Activated B cell treated with CpG ODN at 0.5 μM for 24 hours (primary cell): ENCODE measurements at regions not wholly inside any gene's neighbourhood (a gene's known extent, or its start where the extent isn't known, plus 50 kb on each side); places are given as distances from the start of the nearest gene placed in this dataset.

Experiments
- ATAC-seq: fragments of 200-7000 bp; cut with Tn5 transposase; one replicate; pipeline ENCODE4 v1.10.0; 2021; ENCODE audit warnings: low read depth, mild to moderate bottlenecking, moderate library complexity
- CTCF ChIA-PET: fragments of 350-600 bp; sonication (Branson Sonifier 250); formaldehyde crosslinking; loops from one replicate; lab custom pipeline; 2021; ENCODE audit warnings: antibody characterized with exemption; lab: Charles Lee
- POLR2A ChIA-PET: fragments of 350-600 bp; sonication (Branson Sonifier 250); formaldehyde crosslinking; loops from one replicate; lab custom pipeline; 2021; ENCODE audit warnings: antibody characterized with exemption; lab: Charles Lee
- DNase-seq: peaks from one replicate; pipeline ENCODE4 v3.0.0; 2022
- H3K27ac Mint-ChIP-seq: one replicate; pipeline ENCODE4 v1.8.0; 2020; ENCODE audit warnings: mixed read lengths
- H3K27me3 Mint-ChIP-seq: one replicate; pipeline ENCODE4 v1.8.0; 2021; ENCODE audit warnings: mixed read lengths
- H3K36me3 Mint-ChIP-seq: one replicate; pipeline ENCODE4 v1.8.0; 2021; ENCODE audit warnings: low read depth, mixed read lengths
- H3K4me1 Mint-ChIP-seq: one replicate; pipeline ENCODE4 v1.8.0; 2021; ENCODE audit warnings: mixed read lengths
- H3K4me3 Mint-ChIP-seq: one replicate; pipeline ENCODE4 v1.8.0; 2020; ENCODE audit warnings: mild to moderate bottlenecking, mixed read lengths
- H3K9me3 Mint-ChIP-seq: one replicate; pipeline ENCODE4 v1.8.0; 2020; ENCODE audit warnings: mixed read lengths
- intact Hi-C: fragments of 100-400 bp; cut with micrococcal nuclease; formaldehyde crosslinking; loops from one replicate; pipeline ENCODE4 v1.15.1; 2024
- TF ChIP-seq, protein P1 (sequence below): fragments of 200-600 bp; IDR thresholded peaks from one replicate; pipeline ENCODE4 v1.8.0; 2022; ENCODE audit warnings: antibody characterized with exemption, mild to moderate bottlenecking

DNA sequence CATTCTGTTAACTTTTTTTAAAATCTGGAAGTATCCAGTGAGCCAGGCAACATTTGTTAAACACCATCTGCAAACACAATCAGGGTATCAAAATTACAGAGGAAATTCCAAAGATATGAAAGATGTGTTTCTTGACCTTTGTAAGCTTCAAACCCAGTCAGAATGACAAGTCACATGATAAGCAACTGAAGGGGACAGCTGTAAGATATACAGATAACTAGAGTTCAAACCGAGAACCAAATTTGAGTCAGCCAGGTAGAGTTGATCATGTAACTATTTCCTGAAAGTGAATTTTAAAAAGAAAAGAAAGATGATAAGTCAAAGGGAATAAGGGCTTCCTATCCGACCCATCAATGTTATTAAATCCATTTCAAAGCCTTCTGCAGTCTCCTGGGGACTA, 196.2 kb downstream of the DEPDC1B start:
- intact Hi-C loops: loop anchor here (2.0 kb wide), 1 partner anchor 17 kb away; no protein-coding TSS in a partner anchor
- ATAC-seq: no peak
- H3K27me3 Mint-ChIP-seq: no peaks in the 10 kb centered on the region
- H3K9me3 Mint-ChIP-seq: no peaks in the 10 kb centered on the region
- CTCF ChIA-PET: no interaction called here
- H3K4me1 Mint-ChIP-seq: peaks cover 23% of the 10 kb centered on the region
- POLR2A ChIA-PET: interaction anchor here (0.7 kb wide), 1 partner anchor 33 kb away, joined by 3 read pairs; no protein-coding TSS in a partner anchor
- H3K27ac Mint-ChIP-seq: no peak overlapping the region
- no peaks in the 10 kb centered on the region for H3K36me3 Mint-ChIP-seq
- no peak overlapping the region for H3K4me3 Mint-ChIP-seq
- DNase-seq: no peak
- TF ChIP-seq, protein P1, sequence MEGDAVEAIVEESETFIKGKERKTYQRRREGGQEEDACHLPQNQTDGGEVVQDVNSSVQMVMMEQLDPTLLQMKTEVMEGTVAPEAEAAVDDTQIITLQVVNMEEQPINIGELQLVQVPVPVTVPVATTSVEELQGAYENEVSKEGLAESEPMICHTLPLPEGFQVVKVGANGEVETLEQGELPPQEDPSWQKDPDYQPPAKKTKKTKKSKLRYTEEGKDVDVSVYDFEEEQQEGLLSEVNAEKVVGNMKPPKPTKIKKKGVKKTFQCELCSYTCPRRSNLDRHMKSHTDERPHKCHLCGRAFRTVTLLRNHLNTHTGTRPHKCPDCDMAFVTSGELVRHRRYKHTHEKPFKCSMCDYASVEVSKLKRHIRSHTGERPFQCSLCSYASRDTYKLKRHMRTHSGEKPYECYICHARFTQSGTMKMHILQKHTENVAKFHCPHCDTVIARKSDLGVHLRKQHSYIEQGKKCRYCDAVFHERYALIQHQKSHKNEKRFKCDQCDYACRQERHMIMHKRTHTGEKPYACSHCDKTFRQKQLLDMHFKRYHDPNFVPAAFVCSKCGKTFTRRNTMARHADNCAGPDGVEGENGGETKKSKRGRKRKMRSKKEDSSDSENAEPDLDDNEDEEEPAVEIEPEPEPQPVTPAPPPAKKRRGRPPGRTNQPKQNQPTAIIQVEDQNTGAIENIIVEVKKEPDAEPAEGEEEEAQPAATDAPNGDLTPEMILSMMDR: no peak

DNA sequence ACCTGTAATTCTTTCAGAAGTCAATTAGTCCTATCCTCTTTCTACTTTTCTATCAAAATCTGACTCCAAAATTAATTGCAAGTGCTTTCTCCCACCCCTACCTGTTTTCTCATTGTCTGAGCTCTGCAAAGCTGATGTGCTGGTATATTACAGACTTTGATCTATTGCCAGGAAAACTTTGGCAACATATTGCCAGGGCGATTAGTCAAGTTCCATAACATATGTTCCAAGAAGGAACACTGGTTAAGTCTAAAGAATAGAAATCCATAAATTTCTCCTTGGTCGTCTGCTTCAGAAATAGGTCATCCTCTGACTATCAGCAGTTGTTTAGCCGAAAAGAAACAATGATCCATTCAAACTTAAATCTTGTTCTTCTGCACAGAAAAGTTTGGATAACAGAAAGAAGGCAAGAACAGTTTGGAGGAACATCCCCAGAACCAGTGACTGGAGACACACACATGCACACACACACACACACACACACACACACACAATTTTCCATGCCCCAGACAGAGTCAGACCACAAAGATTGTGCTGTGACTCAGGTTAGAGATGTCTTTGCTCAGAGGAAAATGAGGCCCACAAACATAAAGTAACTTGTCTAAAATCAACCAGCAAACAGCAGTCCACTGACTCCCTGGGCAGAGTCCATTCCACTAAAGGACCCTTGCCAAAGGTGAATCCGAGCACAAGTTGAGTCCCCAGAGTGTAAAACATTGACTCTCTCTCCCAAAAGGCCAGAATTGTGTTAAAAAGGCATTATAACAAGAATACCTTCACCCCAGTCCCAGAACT, 202.1 kb downstream of the DEPDC1B start:
- Mint-ChIP-seq H3K36me3 (no peaks in the 10 kb centered on the region), H3K9me3 (no peaks in the 10 kb centered on the region), H3K4me3 (no peak overlapping the region), H3K27me3 (no peaks in the 10 kb centered on the region), H3K4me1 (peaks cover 32% of the 10 kb centered on the region), H3K27ac (no peak overlapping the region)
- DNase-seq: no peak
- TF ChIP-seq, protein P1: no peak
- intact Hi-C loops: no loop called here
- ATAC-seq: no peak
- ChIA-PET POLR2A (no interaction called here), CTCF (no interaction called here)

DNA sequence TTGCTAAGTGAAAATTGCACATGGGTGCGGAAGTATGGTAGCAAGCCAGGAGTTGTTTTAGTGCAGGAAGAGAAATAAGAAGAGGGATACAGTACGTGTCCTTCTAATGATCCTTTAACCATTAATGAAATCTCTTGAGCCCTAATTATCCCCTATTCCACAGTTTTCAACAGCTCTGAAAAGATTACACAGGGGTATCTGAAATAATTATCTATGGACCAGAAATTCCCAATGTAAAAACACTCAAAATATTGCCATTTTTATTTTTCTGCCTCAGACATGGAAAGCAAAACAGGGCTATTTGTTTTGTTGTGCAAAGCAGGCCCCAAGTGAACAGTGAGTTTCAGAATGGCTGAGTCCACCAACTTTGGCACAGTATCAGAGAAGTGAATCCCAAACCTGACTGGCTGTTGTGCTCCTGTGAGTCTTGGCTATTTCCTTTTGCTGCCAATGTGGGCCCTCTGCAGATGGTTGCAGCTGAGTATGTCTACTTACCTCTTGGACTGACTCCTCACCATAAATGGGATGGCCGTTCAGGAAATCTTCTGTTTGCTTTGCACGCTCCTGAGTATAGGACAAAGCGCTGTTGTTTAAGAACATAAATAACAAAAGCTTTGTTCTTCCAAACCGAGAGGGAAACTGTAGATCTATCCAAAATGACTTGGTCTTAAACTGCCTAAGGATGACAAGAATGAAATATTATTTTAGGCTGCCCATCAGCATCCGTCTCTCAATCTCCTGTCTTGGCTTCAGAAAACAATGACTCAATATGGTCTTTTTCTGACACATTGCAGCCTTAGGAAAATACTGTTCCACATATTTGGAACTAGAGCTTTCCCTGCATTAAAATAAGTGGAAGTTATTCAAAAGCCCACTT, 204.1 kb downstream of the DEPDC1B start:
- no peak for ATAC-seq
- no peak overlapping the region for H3K4me3 Mint-ChIP-seq
- ChIA-PET POLR2A (no interaction called here), CTCF (interaction anchor here (0.5 kb wide), 1 partner anchor 957 kb away, joined by 4 read pairs; no protein-coding TSS in a partner anchor)
- DNase-seq: no peak
- no peaks in the 10 kb centered on the region for H3K9me3 Mint-ChIP-seq
- intact Hi-C loops: no loop called here
- TF ChIP-seq, protein P1: no peak
- H3K4me1 Mint-ChIP-seq: peaks cover 33% of the 10 kb centered on the region
- H3K27ac Mint-ChIP-seq: no peak overlapping the region
- no peaks in the 10 kb centered on the region for H3K27me3 Mint-ChIP-seq
- no peaks in the 10 kb centered on the region for H3K36me3 Mint-ChIP-seq

DNA sequence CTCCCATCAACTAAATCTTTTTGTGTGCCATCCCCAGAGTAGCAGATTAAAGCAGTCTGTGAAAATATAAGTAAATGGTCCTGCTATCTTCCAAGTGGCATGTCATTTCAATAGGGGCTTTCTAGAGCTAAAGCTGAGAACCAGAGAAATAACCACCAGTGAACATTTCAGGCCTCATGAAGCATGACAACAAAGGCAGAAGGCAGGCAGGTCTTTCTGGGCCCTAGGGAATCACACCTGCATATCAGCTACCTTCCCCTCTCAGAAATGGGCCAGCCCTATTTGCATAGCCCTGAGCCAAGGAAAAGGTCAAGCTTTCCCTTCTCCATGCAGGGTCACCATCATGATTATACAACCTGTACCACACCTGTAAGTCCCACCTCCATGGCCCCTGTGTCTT, 205.3 kb downstream of the DEPDC1B start:
- H3K4me3 Mint-ChIP-seq: peak overlapping the region; percentile 50
- H3K27ac Mint-ChIP-seq: peak overlapping the region; percentile 27
- peak; percentile 77 for ATAC-seq
- DNase-seq: no peak
- H3K9me3 Mint-ChIP-seq: no peaks in the 10 kb centered on the region
- intact Hi-C loops: loop anchor here (5.0 kb wide), 1 partner anchor 43 kb away; no protein-coding TSS in a partner anchor
- ChIA-PET POLR2A (no interaction called here), CTCF (no interaction called here)
- TF ChIP-seq, protein P1: no peak
- no peaks in the 10 kb centered on the region for H3K36me3 Mint-ChIP-seq
- H3K27me3 Mint-ChIP-seq: no peaks in the 10 kb centered on the region
- H3K4me1 Mint-ChIP-seq: peaks cover 33% of the 10 kb centered on the region

DNA sequence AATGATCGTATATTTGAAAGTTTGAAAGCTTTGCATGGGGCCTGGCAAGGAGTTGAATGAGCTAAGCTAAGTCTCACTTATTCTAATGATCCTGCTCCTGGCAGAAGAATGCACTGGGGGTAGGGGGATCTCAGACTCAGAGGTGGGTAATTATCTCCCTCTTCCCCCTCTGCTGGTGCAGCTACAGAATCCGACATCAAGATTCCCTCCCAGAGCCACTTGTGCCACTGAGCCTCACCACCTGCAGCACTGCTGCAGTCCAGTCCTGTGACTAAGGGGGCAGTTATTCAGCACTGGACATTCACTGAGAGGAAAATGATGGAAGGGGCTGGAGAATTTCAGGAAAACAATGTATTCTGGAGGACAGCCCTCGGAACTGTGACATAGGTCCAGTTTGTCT, 205.8 kb downstream of the DEPDC1B start:
- Mint-ChIP-seq H3K27me3 (no peaks in the 10 kb centered on the region), H3K27ac (no peak overlapping the region), H3K36me3 (no peaks in the 10 kb centered on the region), H3K4me1 (peaks cover 33% of the 10 kb centered on the region), H3K9me3 (no peaks in the 10 kb centered on the region), H3K4me3 (no peak overlapping the region)
- TF ChIP-seq, protein P1: no peak
- DNase-seq (no peak), ATAC-seq (no peak)
- intact Hi-C loops: loop anchor here (5.0 kb wide), 1 partner anchor 43 kb away; no protein-coding TSS in a partner anchor
- CTCF ChIA-PET: no interaction called here
- POLR2A ChIA-PET: no interaction called here
